ENCODE measurements at regions not wholly inside any gene's neighbourhood (a gene's known extent, or its start where the extent isn't known, plus 50 kb on each side); places are given as distances from the start of the nearest gene placed in this dataset.

GRCh38 chr20:11120431-11120830, 446.6 kb upstream of the JAG1 start:
- no peak for DNase-seq (ENCODE audit: low read depth in 2 of 2)

DNA sequence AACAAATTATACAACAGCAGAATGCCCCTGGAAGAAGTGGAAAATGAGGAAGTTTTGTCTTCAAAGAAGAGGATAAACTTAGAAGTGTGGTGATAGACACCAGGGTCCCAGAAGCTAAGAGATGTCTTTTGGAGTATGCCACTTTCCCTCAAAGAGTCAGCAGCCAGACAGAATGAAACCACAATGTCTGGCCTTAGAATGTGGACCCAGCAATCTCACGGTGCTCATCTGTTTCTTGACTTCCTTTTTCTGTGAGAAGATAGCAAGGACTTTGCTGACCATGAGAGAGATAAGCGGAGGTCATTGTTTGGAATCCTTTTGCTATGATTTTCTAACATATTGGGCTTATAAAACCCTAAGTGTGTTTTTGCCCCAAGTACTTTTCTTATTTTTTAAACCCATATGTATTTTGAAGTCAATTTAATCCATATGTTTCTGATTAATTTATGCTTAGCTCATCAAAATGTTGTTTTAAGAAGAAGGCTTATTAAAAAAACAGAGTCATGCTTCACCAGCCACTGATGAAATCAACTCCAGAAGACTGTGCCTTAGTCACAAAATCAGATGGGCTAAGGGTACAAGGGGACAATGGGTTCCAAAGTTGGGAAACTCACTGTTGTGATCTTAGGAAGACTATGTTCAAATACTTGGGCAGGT, 451.2 kb upstream of the JAG1 start:
- no peak for DNase-seq (ENCODE audit: low read depth in 2 of 2)

- no peak for DNase-seq (ENCODE audit: low read depth in 2 of 2)
Observed at GRCh38 chr20:11128220-11128718, 454.5 kb upstream of the JAG1 start.

GRCh38 chr20:11128721-11129120, 454.9 kb upstream of the JAG1 start:
- no peak for DNase-seq (ENCODE audit: low read depth in 2 of 2)

DNA sequence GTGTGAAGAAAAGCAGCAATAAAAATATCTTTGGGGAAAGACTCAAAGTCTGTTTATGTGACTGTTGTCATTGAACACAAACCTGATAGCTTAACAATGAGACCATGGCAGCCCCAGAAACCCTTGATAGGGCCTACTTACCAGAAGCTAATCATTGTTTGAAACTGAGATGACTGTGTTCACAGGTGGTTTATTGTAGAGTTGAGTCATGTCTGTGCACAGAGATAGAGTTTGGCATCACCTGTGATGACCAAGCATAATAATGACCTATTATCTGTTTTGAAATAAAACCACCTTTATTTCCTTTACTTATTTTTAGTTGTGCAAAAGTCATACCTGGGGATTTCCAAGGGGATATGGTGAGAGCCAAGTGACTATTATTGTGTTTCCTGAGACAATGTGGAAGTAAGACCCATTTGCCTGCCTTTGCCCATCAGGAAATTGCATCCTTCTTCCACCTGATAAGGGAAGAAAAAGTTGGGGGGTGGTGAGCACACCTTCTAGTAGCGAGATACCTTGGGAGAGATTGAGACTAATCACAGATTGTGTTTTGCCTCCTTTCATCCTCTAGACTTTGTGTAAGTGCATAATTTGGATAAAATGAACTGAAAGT, 456.9 kb upstream of the JAG1 start:
- peak; percentile 50 to 69 for DNase-seq (ENCODE audit: low read depth in 2 of 2)

DNA sequence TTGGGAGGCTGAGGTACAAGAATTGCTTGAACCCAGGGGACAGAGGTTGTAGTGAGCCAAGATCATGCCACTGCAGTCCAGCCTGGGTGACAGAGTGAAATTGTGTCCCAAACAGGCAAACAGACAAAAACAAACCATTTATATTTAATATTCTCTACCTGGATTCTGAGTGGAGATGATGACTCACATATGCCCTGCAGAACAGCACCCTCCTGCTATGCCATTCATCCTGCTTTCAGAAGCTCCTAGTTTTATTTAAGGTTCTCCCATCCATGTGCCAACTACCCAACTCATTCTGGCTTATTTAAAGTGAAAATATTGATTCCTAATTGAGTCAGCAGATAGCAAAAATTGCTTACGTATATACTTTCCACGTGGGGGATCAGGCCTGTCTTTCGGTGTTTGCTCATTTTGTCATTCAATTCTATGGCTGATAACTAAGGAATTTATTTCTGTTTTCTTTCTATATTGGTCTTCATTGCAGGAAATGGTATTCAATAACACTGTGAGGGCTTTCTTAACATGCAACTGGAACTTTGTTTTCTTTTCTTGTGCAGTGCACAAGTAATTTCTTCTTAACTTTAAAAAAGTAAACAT, 459.1 kb upstream of the JAG1 start:
- DNase-seq (ENCODE audit: low read depth in 2 of 2): no peak

DNA sequence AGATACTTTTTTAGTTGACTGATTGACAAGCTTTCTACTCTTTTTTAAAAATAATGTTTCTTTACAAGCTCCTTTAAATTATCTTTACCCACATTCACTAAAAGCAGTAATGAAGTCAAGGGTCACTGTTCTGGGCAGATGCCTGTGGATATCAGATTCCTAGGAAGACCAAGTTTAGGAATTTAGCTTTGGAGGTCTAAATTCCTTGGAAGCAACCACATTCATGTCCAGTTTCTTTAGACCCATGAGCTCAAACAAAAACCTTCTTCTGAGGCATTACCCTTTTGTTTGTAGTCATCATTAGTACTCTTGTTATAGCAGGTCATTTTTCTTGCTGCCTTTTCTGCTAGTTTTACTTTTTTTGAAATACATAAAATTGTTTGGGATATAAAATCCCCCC, 462.9 kb upstream of the JAG1 start:
- DNase-seq (ENCODE audit: low read depth in 2 of 2): no peak

DNA sequence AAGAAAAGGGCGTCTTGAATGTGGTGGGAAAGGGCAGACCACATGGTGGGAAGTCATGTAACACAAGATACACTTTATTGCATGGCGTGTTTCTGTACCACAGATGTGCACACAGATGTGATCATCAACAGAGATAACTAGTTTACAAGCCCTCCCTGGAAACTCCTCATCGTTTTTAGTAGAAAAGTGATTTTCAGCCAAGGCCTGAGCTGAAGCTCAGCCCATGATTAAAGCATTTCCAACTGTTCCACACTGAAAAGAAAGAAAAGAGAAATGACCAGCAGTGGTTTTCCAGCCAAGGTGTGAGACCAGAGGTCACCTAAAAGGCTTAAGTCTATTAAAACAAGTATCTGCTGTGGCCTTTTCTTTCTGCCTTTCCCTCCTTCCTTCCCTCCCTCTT, 463.9 kb upstream of the JAG1 start:
- DNase-seq (ENCODE audit: low read depth in 2 of 2): no peak

DNA sequence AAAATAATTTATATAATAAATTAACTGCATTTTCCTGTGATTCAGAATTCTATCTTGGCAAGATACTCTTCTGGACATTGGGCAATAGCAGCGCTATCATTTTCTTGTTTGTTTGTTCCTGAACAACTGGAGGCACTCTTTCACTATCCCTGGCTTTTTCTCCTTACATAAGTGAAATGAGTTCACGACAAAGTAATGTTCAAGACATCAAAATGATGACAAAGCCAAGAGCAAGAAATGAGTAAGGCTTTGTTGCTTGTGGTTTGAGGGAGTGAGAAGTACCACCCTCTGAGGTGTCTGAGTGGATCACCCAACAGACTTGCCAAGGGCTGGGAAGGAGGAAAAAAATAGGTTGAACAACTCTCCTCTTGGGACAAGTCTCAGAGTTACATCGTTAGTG, 466.6 kb upstream of the JAG1 start:
- DNase-seq (ENCODE audit: low read depth in 2 of 2): peak; percentile 12 to 14

DNA sequence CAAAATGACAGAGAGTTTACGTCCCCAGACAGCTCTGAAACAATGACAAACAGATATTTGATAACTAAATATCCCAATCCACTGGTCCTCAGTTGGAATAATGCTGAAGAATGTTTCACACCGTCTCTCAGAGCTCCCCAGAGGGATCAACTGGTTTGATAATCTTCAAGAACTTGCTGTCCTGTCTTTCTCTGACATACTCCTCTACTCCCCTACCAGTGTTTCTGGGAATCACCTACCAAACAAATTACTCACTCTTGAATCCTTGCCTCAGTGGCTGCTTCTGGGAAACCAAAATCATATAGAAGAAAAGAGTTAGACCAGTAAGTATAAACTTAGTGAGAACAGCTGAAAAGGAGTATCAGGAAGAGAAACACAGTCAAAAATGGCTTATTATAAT, 469.7 kb upstream of the JAG1 start:
- no peak for DNase-seq (ENCODE audit: low read depth in 2 of 2)

DNA sequence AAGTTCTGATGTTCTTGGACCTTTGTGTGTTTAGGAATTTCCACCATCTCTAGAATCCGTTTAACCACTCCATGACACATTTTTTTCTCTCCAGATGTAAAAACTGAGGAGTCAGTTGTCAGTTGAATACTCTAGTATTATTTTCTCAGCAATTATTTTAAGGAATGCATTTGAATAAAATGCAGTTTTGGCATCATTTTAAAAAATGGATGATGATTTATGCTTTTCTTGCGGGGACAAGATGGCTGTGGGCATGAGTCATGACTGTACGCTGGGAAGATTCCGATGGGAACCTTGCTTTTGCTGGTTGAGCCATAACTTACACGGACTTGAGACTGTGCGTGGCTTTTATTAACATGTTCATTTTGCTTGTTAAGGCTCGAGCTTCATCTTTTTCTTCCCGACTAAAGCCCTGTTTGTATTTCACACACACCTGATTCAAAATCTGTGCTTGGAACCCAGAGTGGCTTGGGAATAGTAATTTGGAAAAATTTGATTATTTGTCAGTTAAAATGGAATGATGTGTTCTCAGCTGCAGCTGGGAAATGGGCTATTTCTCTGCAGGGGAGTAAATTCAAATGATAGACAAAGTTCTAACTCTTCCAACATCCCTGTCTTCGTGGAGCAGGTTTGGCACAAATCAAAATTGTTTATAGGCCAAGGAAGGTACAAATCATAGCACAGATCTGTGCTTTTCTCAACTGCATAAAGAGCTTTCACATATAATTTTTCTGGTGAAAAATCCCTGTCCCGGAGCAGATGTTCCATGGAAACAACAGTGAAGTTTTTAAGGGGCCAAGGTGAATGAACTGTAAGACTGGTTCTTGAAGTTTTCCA, 470.5 kb upstream of the JAG1 start:
- no peak for DNase-seq (ENCODE audit: low read depth in 2 of 2)

GRCh38 chr20:11145616-11146015, 471.8 kb upstream of the JAG1 start:
- DNase-seq (ENCODE audit: low read depth in 2 of 2): no peak

- DNase-seq (ENCODE audit: low read depth in 2 of 2): no peak
Observed at GRCh38 chr20:11153819-11154218, 480.0 kb upstream of the JAG1 start.

DNA sequence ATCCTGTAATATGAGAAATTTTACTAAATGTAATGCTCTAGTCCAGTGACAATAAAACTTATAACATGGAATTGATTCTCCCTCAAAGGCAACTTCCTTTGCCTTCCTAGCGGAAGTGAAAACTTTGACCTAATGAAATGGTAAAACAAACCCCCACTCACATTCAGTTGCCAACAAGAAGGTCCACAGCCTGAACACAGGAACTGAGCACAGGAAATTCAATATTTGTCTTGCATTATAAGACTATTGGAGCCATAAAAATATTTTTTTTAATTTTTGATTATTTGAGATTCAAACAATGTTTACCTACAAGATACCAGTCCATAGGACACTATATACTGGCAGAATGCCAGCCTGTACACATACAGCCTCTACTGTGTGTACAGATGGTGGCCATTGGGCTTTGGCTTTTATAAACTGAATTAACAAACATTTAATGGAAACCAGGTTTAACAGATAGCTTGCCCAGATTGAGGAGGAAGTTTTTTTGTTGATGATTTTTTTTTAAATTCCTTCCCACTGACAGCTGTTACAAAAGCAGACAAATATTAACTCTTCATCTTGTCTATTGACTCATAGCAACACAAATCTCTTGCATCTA, 481.5 kb upstream of the JAG1 start:
- DNase-seq (ENCODE audit: low read depth in 2 of 2): peak in 1 of 2 donors; percentile 80

DNA sequence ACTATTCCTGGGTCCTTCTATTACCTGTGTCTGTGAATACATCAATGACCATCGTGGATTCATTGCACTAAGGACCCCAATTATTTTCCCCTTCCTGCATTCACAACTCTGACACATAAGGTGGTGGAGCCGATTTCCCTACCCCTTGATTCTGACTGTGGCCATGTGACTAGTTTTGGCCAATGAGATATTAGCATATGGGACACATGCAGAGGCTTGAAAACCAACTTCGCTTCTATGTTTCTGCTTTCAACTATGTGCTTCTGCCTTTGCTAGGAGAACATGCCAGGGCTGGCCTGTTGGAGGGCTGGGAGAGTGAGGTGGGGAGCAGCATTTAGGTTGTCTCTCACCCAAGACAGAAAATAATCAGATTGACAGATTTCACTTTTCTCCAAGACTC, 483.1 kb upstream of the JAG1 start:
- no peak for DNase-seq (ENCODE audit: low read depth in 2 of 2)

DNA sequence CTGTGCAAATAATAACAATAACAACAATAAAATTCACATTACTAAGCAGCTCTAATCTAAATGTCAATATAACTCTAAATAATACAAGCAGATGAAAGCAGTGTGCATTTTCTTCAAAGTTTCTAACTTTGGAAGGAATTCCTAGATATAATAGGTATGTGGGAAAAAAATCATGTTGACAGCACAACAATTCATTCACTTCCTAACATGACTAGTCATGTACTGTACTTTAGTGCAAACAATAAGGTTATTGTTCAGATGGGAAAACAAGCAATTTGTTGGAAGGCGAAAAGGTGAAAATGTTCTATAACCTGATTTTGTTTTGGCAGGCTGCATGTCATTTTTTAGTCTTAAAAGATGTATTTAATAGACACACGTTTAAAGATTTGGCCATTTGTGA, 484.3 kb upstream of the JAG1 start:
- DNase-seq (ENCODE audit: low read depth in 2 of 2): peak in 1 of 2 donors; percentile 86

GRCh38 chr20:11158589-11158988, 484.8 kb upstream of the JAG1 start:
- DNase-seq (ENCODE audit: low read depth in 2 of 2): peak in 1 of 2 donors; percentile 44

GRCh38 chr20:11159728-11160127, 485.9 kb upstream of the JAG1 start:
- DNase-seq (ENCODE audit: low read depth in 2 of 2): peak in 1 of 2 donors; percentile 79

DNA sequence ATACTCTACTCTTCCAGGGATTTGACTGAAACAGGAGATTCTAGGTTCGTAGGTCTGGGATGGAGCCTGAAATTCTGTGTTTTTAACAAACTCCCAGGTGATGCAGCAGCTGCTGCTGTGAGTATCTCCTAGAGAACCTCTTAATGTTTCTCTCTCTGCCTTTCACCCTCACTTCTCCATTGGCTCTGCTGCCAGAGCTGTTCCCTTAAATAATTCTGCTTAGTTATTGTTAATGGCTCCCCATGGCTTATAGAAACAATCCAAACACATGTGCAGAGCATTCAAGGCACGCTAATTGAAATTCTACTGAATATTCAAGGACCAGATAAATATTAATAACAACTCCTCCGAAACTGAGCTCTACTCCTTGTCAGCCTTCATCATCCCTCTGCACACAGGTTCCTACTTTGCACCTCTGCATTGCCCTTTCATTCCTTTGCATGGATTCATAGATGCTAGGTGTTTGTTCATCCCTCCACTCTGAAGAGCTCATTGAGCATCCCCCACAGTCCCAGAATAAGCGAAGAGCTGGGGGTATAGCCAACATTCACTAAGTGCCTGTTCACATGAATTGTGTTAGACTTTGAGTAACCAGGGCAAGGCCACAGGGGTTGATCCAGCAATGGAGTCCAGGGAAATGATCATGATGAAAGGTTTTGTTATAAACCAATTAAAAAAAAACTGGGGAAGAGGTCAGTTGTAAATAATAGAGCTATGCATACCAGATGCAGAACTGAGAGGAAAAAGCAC, 488.4 kb upstream of the JAG1 start:
- no peak for DNase-seq (ENCODE audit: low read depth in 2 of 2)

DNA sequence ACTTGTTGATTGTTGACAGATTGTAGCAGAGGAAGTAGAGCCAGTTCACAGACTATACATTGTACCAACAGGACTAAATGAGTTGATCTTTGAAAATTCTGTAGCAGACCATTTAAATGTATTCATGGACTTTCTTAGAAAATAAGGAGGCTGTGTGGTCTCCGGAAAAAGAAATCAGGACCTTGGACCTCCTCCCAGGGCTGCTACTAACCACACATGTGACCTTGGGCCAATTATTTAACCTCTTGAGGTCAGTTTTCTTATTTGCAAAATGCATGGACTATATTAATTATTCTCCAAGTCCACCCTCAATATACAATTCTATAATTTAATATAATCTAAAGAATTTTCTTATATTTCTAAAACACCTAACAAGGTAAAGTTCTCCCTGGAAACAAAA, 492.0 kb upstream of the JAG1 start:
- DNase-seq (ENCODE audit: low read depth in 2 of 2): no peak

DNA sequence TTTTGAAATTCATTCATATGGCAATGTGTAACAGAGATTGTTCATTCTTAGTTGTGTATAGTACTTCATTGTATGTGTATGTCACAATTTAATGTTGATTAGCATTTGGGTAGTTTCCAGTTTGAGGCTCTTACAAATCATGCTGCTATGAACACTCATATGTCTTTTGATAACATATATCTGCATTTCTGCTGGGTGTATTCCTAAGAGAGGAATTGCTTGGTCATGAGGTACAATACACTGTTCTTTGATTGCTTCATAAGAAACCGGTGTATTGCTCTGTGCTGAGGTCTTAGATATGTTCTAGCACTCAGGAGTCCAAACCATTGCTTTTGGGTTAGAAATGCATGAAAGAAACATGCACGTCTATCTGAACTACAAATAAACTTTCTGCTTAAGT, 492.9 kb upstream of the JAG1 start:
- DNase-seq (ENCODE audit: low read depth in 2 of 2): no peak
